ENCODE measurements at regions not wholly inside any gene's neighbourhood (a gene's known extent, or its start where the extent isn't known, plus 50 kb on each side); places are given as distances from the start of the nearest gene placed in this dataset.
"Not testable (repeated sequence)": the region's sequence is repeated elsewhere in the genome, so short reads cannot be mapped to it uniquely, and the experiment has no call there.

DNA sequence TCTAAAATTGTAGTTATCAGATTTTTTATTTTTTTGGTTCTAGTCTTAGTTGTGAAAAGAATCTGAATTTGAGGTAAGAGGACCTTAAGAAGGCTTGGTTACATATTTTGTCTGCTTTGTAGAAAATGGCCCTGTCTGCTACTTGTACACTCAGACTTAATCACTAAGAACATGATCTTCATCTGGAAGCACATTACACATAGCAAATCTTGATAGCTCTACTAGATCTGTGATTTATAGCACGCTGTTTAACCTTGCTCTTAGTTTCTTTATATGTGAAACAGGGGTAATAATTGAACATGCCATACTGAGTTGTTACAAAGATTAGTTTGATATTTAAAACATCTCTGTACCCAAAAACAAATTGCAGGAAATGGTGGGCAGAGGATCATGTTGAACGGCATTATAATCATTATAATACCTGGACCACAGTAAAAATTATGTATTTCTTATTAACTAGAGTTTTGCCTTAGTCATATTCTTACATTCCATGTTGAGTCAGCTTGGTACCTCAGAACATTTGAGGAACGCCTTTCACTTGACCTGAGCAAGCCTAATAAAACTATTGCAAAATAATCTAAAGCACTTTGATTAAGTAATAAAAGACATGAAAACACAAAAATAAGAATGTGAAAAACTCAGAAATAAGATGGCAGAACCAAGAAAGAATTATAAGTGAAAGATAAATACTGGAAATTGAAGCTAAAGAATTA lies 738.0 kb upstream of the AADAT start:
- no peak overlapping the region for H3K4me3 ChIP-seq (replicated peaks; ENCODE audit: low read depth, low read length)
- DNase-seq (ENCODE audit: extremely low read depth, low read depth), result no peak
- TF ChIP-seq, protein P1, sequence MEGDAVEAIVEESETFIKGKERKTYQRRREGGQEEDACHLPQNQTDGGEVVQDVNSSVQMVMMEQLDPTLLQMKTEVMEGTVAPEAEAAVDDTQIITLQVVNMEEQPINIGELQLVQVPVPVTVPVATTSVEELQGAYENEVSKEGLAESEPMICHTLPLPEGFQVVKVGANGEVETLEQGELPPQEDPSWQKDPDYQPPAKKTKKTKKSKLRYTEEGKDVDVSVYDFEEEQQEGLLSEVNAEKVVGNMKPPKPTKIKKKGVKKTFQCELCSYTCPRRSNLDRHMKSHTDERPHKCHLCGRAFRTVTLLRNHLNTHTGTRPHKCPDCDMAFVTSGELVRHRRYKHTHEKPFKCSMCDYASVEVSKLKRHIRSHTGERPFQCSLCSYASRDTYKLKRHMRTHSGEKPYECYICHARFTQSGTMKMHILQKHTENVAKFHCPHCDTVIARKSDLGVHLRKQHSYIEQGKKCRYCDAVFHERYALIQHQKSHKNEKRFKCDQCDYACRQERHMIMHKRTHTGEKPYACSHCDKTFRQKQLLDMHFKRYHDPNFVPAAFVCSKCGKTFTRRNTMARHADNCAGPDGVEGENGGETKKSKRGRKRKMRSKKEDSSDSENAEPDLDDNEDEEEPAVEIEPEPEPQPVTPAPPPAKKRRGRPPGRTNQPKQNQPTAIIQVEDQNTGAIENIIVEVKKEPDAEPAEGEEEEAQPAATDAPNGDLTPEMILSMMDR (IDR thresholded peaks at IDR 0.05; ENCODE audit: low read depth, low read length, missing control alignments), result no peak

DNA sequence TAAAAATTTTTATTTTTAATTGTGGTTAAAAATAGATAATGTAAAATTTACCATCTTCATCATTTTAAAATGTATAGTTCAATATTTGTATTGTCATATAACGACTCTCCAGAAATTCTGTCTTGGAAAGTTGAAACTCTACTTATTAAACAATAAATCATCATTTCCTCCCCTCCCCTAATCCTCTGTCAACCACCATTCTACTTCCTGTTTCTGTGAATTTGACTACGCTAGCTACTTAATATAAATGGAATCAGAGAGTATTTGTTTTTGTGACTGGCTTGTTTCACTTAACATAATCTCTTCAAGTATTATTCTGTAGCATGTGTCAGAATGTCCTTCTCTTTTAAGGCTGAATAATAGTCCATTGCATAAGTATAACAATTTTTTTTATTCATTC lies 729.0 kb upstream of the AADAT start:
- no peak for DNase-seq (ENCODE audit: extremely low read depth, low read depth)
- H3K4me3 ChIP-seq (replicated peaks; ENCODE audit: low read depth, low read length), result no peak overlapping the region
- TF ChIP-seq, protein P1 (IDR thresholded peaks at IDR 0.05; ENCODE audit: low read depth, low read length, missing control alignments), result no peak

- DNase-seq (ENCODE audit: extremely low read depth, low read depth), result no peak
- TF ChIP-seq, protein P1 (IDR thresholded peaks at IDR 0.05; ENCODE audit: low read depth, low read length, missing control alignments), result no peak
- H3K4me3 ChIP-seq (replicated peaks; ENCODE audit: low read depth, low read length), result no peak overlapping the region
Observed at GRCh38 chr4:170805352-170805751, 715.6 kb upstream of the AADAT start.

DNA sequence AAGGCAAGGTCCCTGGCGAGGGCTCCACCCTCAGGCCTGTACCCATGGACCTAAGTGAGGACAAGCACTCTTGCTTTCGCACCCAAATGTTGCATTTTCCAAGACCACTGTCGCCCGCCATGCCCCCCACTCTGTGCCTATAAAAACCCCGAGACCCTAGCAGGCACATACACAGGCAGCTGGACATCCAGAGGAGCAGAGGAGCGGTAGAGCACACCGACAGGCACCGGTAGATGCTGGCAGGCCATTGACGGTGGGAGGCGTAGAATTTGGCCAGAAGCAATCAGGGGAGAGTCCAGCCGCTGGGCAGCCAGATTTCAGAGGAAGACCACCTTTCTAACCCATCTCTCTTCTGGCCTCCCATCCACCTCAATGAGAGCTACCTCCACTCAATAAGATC lies 715.2 kb upstream of the AADAT start:
- TF ChIP-seq, protein P1 (IDR thresholded peaks at IDR 0.05; ENCODE audit: low read depth, low read length, missing control alignments), result no peak
- no peak overlapping the region for H3K4me3 ChIP-seq (replicated peaks; ENCODE audit: low read depth, low read length)
- DNase-seq (ENCODE audit: extremely low read depth, low read depth), result no peak

DNA sequence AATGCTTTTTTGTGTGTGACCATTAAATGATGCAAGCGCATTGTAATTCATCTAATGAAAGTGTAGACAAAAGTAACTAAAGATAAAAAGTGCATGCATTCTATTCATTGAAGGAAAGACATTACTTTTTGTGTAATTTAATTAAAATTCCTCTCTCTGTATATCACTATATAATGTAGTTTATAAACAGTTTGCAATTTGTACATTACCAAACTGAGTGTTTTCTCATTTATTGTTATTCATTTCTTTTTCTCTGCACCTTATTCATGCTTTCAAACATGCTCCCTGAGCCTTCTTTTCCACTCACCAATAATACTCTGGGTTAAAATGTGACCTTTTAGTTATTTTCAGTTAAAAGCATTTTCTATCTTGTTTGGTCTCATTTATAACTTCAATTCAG lies 713.7 kb upstream of the AADAT start:
- TF ChIP-seq, protein P1 (IDR thresholded peaks at IDR 0.05; ENCODE audit: low read depth, low read length, missing control alignments), result no peak
- no peak for DNase-seq (ENCODE audit: extremely low read depth, low read depth)
- H3K4me3 ChIP-seq (replicated peaks; ENCODE audit: low read depth, low read length), result no peak overlapping the region

DNA sequence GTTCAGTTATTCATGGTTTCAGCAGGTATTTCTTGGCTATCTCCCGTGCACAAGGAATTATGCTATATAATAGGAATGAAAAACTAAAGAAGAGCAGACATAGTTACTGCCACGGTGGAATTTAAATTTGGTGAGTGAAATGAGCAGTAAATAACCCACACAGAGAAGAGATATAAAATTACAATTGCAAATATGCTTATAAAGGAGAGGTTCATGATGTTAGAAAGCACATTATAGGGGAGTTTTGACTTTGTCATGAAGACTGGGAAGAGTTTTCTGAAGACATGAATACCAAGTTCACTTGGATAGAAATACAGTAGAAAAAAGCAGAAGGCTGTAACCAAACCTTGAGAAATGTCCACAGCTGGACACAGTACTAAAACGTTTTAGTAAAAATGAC lies 712.0 kb upstream of the AADAT start:
- no peak for DNase-seq (ENCODE audit: extremely low read depth, low read depth)
- TF ChIP-seq, protein P1 (IDR thresholded peaks at IDR 0.05; ENCODE audit: low read depth, low read length, missing control alignments), result no peak
- no peak overlapping the region for H3K4me3 ChIP-seq (replicated peaks; ENCODE audit: low read depth, low read length)

DNA sequence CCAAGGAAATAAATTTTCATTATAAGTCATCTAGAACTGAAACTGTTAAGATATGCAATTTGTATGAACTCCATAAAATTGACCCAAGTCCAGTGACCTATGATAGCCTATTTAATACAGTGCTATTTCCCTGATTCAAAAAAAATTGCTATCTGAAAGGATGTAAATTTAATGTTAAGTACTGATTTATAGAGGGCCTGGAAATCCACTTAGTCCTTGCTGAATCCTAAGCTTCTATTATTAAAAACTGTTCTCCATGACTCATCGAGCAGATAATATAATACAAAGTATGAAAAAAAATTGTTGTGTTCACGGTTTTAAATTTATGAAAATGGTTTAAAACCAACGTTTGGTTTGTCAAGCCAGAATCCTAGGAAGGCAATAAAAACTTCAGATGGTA lies 704.8 kb upstream of the AADAT start:
- DNase-seq (ENCODE audit: extremely low read depth, low read depth), result no peak
- TF ChIP-seq, protein P1 (IDR thresholded peaks at IDR 0.05; ENCODE audit: low read depth, low read length, missing control alignments), result no peak

GRCh38 chr4:170788540-170789051 lies 698.8 kb upstream of the AADAT start:
- not testable (repeated sequence) for H3K4me3 ChIP-seq (replicated peaks; ENCODE audit: low read depth, low read length); DNase-seq (ENCODE audit: extremely low read depth, low read depth)

More for the DNA sequence above, 704.8 kb upstream of the AADAT start:
- H3K4me3 ChIP-seq (replicated peaks; ENCODE audit: low read depth, low read length), result no peak overlapping the region

All from HFF-Myc (cell line).